ENCODE measurements at regions not wholly inside any gene's neighbourhood (a gene's known extent, or its start where the extent isn't known, plus 50 kb on each side); places are given as distances from the start of the nearest gene placed in this dataset.
A peak's percentile ranks its signal among the peaks of the same experiment; 100 is the strongest.

- DNase-seq: no peak
These were observed 468.8 kb upstream of the MGMT start for GRCh38 chr10:128998101-128998805.

- no peak for DNase-seq
These were observed 462.6 kb upstream of the MGMT start for GRCh38 chr10:129004398-129004797.

GRCh38 chr10:129005080-129005479 lies 462.0 kb upstream of the MGMT start:
- DNase-seq: no peak

DNA sequence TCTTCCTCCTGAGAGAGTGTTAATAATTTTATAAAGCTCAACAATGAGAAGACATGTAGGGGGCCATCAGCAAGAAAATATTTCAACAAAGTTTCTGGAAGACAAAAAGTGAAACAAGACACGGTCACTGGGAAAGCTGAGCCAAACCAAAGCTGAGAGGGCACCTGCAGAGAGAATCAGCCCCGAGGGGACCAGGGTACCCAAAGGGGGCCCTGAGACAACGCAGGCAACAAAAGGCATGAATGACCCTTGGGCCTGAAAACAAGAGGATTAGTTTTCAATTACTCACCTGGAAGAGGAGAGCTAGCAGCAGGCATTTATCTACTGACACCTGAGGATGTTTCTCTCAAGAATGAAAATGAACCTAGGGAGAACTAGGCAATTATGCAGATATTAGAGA lies 461.2 kb upstream of the MGMT start:
- no peak for DNase-seq

DNA sequence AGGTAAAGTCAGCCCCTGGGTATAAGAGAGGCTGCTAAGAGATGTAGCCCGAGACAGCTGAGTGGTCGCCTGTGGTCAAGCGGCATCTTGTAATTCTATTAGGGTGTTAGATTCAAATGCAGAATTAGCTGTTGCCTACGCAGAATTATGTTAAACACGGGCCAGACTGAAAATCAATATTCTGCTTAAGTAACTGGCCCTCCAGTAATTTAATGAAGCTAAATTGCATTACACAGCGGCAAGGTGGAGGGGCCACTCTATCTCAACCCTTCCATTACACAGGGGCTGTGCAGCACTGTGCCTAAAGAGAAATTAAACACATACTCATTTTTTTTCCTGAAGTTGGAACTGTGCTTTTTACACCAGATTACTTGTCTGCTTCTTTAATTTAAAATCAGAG lies 448.5 kb upstream of the MGMT start:
- DNase-seq: no peak

- no peak for DNase-seq
These were observed 446.2 kb upstream of the MGMT start for GRCh38 chr10:129020651-129021330.

GRCh38 chr10:129021594-129022304 lies 445.3 kb upstream of the MGMT start:
- no peak for DNase-seq

DNA sequence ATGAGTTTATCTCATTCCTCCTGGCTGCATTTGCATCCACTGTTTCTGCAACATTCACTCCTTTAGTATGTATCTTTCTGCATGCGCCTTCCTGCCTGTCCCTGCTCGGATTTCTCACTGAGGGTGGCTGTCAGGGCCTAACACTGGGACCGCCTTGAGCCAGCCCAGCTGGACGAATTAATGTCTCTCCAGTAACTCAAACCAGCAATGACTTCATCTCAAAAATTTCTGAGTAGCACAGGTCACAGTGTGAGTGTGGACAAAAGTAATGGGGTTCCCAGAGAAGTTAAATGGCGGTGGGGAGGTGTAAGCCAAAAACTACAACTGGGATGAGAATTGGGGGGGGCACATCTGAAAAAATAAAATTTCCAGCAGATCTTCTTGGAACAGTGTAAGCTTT lies 444.0 kb upstream of the MGMT start:
- no peak for DNase-seq

DNA sequence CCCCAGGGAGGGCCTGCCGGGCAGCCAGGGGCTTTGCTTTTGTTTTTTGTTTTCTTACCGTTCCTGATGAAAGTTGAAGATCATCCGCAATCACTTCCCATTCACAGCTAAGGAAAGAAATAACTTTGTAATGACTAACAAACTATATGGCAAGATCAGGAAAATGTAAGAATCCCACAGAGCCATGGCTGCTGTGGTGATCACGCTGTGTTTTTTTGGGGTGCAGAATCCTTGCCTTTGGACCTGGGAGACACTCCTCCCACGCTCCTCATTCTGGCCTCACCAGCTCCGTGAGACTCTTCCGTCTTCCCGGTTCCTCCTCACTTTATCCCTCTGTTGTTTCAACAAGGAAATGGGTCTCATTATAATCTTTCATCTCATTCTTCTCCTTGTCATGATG lies 443.0 kb upstream of the MGMT start:
- DNase-seq: no peak

DNA sequence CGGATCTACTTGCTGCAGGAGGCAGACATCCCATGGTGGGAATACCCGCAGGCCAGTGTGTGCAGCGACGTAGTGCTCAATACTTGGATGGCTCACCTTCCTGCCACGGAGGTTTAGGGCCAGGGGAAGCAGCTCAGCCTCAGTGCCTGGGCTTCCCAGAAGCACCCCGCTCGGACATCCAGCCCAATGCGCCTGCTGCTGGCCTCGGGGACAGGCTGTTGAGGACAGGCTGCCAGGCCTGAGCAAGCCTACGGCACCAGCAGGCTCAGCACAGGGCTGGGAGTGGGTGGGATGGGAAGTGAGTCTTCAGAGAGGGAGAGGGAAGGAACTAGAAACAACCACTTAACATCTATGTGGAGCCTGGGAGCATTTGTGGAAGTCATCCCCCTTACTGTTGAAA lies 441.3 kb upstream of the MGMT start:
- peak in 1 of 2 experiments; percentile 6 for DNase-seq

GRCh38 chr10:129027906-129028305 lies 439.1 kb upstream of the MGMT start:
- no peak for DNase-seq

- no peak for DNase-seq
These were observed 438.6 kb upstream of the MGMT start for GRCh38 chr10:129028451-129028850.

- no peak for DNase-seq
These were observed 438.0 kb upstream of the MGMT start for GRCh38 chr10:129029051-129029450.

- DNase-seq: no peak
These were observed 437.0 kb upstream of the MGMT start for GRCh38 chr10:129029851-129030602.

GRCh38 chr10:129030603-129030895 lies 436.5 kb upstream of the MGMT start:
- DNase-seq: peak in 1 of 2 experiments; percentile 29

DNA sequence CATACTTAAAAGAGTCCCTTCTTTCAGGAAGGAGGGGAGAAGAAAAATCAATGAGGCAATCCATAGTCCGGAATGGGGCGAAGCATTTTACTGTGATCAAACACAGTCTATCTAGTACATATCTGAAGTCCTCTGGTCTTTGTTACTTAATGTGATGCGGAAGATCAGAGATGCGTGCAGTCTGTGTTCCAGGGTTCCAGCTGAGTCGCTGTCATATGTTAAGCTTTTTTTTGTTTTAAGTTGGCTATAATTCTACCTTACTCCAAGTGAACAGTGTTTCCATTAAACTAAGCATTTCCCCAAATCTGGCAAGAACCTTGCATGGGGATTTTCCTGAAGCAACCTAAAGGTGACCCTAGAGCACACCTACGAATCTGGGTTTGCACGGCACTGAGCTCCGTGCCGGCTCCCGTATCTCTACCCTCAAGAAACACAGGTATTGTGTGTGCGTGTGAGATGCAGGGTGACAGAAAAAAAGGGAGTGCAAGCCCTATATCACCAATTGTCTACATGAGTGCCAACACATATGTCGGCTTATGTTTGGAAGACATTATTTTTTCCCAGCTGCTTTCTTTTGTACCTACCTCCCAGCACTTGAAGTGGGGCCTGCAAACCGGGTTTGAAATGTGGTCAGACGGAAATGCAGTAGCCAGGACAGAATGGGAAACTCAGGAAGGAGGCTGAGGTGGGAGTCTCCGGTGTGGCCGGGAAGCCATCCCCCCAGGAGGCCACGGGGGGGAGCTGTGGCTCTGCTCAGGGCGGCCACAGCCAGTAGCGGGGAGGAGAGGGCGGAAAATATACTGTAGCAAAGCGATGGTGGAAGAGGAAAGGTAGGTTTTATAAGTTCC lies 435.8 kb upstream of the MGMT start:
- DNase-seq: peak; percentile 36 to 74

DNA sequence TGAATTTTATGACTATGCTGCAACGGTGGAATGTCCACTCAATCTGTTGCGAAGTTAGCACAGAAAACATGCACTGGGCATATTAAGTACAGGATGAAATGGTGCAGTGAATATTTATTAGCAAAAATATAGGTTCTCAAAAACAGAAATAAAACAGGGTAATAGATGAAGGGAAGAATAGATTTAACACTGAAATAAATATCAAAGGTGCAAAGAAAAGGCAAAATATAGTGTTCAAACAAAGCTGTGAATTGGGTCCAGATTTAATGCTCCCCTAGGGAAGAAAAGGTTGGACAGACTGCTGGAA lies 435.2 kb upstream of the MGMT start:
- DNase-seq: no peak

DNA sequence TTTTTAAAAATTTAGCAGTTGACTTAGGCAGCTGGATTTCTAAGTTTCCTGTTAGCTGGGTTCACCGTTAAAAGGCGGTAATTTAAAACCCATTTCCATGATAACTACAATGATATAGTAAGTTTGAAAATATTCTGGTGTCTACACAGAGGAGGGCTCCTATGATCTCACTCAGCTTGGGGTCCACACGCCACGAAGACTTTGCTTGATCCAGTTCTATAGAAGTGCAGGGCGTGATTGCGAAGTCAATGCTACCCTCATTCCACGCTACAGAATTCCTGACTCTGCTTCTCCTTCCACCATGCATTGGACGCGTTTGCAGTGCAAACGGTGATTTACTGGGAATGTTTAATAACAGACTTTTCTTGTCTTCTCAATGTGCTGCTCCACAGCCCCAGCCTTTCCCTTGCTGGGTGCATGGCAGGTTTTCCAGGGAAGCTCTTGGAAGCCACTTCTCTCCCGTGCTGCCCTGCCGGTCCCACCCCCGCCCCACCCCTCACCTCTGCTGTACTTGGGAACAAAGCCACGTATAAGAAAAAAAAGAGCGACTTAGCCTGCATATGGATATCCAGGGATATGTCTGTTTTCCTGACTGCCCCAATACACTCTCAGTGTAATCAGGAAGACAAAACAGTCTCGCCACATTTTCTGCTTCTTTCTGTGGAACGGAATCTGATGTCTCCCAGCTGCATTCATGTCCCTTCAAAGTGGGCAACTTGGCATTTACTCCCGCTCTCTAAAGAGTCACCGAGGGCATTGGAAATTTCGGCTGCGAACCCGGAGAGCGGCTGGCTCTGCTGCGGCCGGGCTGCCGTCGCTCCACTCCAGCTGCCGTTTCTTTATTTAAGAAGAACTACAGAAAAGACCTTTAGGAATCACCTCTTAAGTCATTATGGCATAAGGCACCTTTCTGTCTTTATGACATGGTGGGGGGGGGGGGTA lies 434.4 kb upstream of the MGMT start:
- DNase-seq: no peak

DNA sequence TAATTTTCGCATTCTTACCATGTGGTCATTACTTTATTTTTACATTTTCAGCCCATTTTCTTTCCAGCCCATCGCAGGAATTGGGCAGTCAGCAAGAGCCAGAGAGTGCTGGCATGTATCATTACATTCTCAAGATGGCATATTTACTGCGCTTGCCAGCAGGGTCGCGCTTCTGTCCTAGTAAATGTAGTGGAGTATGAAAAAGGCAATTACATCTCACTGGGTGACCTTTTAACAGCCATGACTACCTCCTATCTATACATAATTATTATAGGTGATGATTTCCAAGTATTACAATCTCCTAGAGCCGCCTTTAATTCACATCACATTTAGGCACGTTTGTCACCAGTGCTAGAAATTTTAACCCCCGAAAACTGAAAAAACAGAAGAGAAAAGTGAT lies 433.7 kb upstream of the MGMT start:
- peak in 1 of 2 experiments; percentile 32 for DNase-seq

DNA sequence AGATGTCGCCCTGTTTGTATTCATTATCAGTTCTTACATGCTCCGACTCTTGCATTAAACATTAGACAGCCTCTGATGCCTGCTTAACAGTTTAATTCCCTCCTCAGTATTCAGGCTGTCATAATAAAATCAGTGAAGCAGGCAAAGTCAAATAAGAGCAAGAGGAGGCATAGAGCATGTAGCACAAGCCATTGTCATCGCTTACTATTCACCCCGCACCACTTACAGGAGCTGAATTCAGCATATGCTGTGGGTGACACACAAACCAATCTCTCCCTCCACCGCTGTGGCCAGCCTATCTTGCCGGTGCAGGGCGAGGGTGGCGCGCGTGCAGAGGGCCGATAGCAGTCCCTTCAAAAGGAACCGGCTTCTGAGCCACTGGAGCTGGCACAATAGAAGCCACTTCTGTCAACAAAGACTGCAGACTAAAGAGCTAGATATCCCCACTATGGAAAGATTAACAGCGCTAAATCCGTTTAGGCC lies 433.2 kb upstream of the MGMT start:
- DNase-seq: peak; percentile 69 to 82

DNA sequence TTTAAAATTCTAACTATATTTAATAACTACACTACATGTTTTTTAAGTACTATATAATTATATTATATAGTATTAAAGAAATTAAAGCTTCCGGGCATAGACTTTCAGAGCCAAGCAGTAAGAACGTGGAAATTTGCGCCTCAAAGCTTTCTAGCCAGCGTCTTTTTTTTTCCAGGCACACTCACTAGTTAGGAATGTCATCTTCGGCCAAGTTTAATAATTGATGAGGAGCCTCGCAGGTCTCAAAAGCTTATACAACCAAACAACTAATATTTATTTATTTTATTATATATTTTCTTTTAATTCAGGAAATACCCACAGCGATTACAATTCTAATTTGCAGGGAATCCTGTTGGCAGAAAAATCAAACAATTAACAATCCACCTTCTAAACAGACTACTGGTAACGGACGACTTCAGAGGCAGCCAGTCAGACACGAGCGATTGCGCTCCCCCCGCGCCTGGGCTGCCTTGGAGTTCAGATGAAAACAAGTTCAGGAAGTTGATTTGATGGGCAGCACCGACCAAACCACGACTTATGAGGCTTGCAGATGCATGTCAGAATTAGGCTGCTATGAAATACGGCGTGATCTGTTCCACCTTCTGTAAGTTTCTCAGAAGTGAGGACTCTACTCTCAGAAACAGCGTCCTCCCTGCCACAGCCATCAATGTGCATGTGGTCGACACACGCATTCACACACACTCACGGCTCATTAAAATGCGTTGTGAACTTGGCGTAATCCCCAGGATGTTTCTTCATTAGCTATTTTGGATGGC lies 431.8 kb upstream of the MGMT start:
- no peak for DNase-seq
